HEK293 (cell line): ENCODE measurements at regions not wholly inside any gene's neighbourhood (a gene's known extent, or its start where the extent isn't known, plus 50 kb on each side); places are given as distances from the start of the nearest gene placed in this dataset.

ENCODE experiments used
- HOXC10 ChIP-seq: sonication (generic); formaldehyde crosslinking; IDR thresholded peaks from 2 replicates; pipeline ENCODE4 v1.8.1; 2023; ENCODE audit warnings: mild to moderate bottlenecking, missing genetic modification reagents
- ZNF274 ChIP-seq, 2 experiments: fragments of 200-500 bp in 1 of 2; fragments of 450-650 bp in 1 of 2; sonication (Bioruptor generic) in 1 of 2; formaldehyde crosslinking in 1 of 2; IDR thresholded peaks; 2 replicates each; pipeline versions ENCODE4 v1.5.1 to v1.6.1; 2014 to 2016; ENCODE audit warnings: borderline replicate concordance in 1 of 2, inconsistent platforms in 1 of 2, low read length in 1 of 2, missing biosample characterization in 1 of 2, missing genetic modification characterization in 1 of 2
- ZNF561 ChIP-seq: fragments of 450-650 bp; IDR thresholded peaks from 2 replicates; pipeline ENCODE4 v1.5.1; 2018; ENCODE audit warnings: missing biosample characterization, missing genetic modification characterization, borderline replicate concordance
- ZNF585B ChIP-seq: fragments of 450-650 bp; formaldehyde crosslinking; IDR thresholded peaks from 2 replicates; pipeline ENCODE4 v1.5.1; 2016; ENCODE audit warnings: missing biosample characterization, missing genetic modification characterization
- TF ChIP-seq, protein P1 (sequence below): fragments of 450-650 bp; formaldehyde crosslinking; IDR thresholded peaks from 2 replicates; pipeline ENCODE4; 2016; ENCODE audit warnings: missing biosample characterization, missing genetic modification characterization
- TF ChIP-seq, protein P2 (sequence below): fragments of 450-650 bp; formaldehyde crosslinking; IDR thresholded peaks from 2 replicates; pipeline ENCODE4 v1.5.1; 2016; ENCODE audit warnings: missing biosample characterization, missing genetic modification characterization

GRCh38 chr11:80846979-80847378 lies 1406.1 kb upstream of the TENM4 start:
- TF ChIP-seq ZNF274 (IDR thresholded peaks at IDR 0.05; ENCODE audit: low read length), result no peak
- TF ChIP-seq ZNF274 (tag by site-specific recombination; IDR thresholded peaks at IDR 0.05; ENCODE audit: borderline replicate concordance), result no peak
- TF ChIP-seq, protein P1, sequence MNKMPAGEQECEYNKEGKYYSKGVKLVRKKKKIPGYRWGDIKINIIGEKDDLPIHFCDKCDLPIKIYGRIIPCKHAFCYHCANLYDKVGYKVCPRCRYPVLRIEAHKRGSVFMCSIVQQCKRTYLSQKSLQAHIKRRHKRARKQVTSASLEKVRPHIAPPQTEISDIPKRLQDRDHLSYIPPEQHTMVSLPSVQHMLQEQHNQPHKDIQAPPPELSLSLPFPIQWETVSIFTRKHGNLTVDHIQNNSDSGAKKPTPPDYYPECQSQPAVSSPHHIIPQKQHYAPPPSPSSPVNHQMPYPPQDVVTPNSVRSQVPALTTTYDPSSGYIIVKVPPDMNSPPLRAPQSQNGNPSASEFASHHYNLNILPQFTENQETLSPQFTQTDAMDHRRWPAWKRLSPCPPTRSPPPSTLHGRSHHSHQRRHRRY (tag by site-specific recombination), result no peak
- TF ChIP-seq ZNF585B, result no peak
- TF ChIP-seq ZNF561 (tag by site-specific recombination), result no peak
- TF ChIP-seq, protein P2, sequence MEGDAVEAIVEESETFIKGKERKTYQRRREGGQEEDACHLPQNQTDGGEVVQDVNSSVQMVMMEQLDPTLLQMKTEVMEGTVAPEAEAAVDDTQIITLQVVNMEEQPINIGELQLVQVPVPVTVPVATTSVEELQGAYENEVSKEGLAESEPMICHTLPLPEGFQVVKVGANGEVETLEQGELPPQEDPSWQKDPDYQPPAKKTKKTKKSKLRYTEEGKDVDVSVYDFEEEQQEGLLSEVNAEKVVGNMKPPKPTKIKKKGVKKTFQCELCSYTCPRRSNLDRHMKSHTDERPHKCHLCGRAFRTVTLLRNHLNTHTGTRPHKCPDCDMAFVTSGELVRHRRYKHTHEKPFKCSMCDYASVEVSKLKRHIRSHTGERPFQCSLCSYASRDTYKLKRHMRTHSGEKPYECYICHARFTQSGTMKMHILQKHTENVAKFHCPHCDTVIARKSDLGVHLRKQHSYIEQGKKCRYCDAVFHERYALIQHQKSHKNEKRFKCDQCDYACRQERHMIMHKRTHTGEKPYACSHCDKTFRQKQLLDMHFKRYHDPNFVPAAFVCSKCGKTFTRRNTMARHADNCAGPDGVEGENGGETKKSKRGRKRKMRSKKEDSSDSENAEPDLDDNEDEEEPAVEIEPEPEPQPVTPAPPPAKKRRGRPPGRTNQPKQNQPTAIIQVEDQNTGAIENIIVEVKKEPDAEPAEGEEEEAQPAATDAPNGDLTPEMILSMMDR (tag by site-specific recombination), result no peak
- no peak for TF ChIP-seq HOXC10 (CRISPR knock-in tag)
